ENCODE measurements at regions not wholly inside any gene's neighbourhood (a gene's known extent, or its start where the extent isn't known, plus 50 kb on each side); places are given as distances from the start of the nearest gene placed in this dataset.
"Not testable (repeated sequence)": the region's sequence is repeated elsewhere in the genome, so short reads cannot be mapped to it uniquely, and the experiment has no call there.

- intact Hi-C loops (cut with DNase I), result no loop called here
- no peak overlapping the region for H3K4me3 ChIP-seq
- H3K27ac ChIP-seq, result no peak overlapping the region
- H3K4me1 ChIP-seq, result no peaks in the 10 kb centered on the region
- H3K27me3 ChIP-seq, result no peaks in the 10 kb centered on the region
- no peak for FAIRE-seq
- no peaks in the 10 kb centered on the region for H3K9me3 ChIP-seq
- DNase-seq, result no peak
- WGBS, 2 donors, result 61 to 64% methylated on average over 3 of the region's 3 CpGs
- ATAC-seq, result no peak
- TF ChIP-seq CTCF (IDR thresholded peaks at IDR 0.05), result no peak
- H3K36me3 ChIP-seq, result no peaks in the 10 kb centered on the region
Observed at GRCh38 chr21:23939369-23940065, 1667.8 kb downstream of the MRPL39 start.

GRCh38 chr21:23936991-23937390 lies 1670.3 kb downstream of the MRPL39 start:
- Histone ChIP-seq H3K27me3 (no peaks in the 10 kb centered on the region), H3K4me1 (no peaks in the 10 kb centered on the region), H3K36me3 (no peaks in the 10 kb centered on the region), H3K27ac (no peak overlapping the region), H3K4me3 (no peak overlapping the region), H3K9me3 (no peaks in the 10 kb centered on the region)
- 59 to 66% methylated on average over 2 of the region's 2 CpGs for WGBS, 2 donors
- no peak for DNase-seq
- intact Hi-C loops (cut with DNase I), result no loop called here
- no peak for FAIRE-seq
- no peak for ATAC-seq
- TF ChIP-seq CTCF (IDR thresholded peaks at IDR 0.05), result no peak

- Histone ChIP-seq H3K4me1 (no peaks in the 10 kb centered on the region), H3K36me3 (no peaks in the 10 kb centered on the region), H3K27me3 (no peaks in the 10 kb centered on the region), H3K9me3 (no peaks in the 10 kb centered on the region), H3K4me3 (no peak overlapping the region), H3K27ac (no peak overlapping the region)
- DNase-seq, result no peak
- 37 to 49% methylated on average over 2 of the region's 2 CpGs for WGBS, 2 donors
- FAIRE-seq, result no peak
- no peak for TF ChIP-seq CTCF (IDR thresholded peaks at IDR 0.05)
- peak in 1 of 4 donors; percentile 37 for ATAC-seq
- intact Hi-C loops (cut with DNase I), result no loop called here
Observed at GRCh38 chr21:23936224-23936623, 1671.1 kb downstream of the MRPL39 start.

- FAIRE-seq, result no peak
- no peak for DNase-seq
- WGBS, 2 donors, result 47 to 65% methylated on average over 1 of the region's 1 CpG
- H3K4me1 ChIP-seq, result no peaks in the 10 kb centered on the region
- no peak overlapping the region for H3K4me3 ChIP-seq
- no peaks in the 10 kb centered on the region for H3K36me3 ChIP-seq
- no peak for TF ChIP-seq CTCF (IDR thresholded peaks at IDR 0.05)
- H3K27me3 ChIP-seq, result no peaks in the 10 kb centered on the region
- no peak for ATAC-seq
- H3K9me3 ChIP-seq, result no peaks in the 10 kb centered on the region
- no peak overlapping the region for H3K27ac ChIP-seq
- intact Hi-C loops (cut with DNase I), result no loop called here
Observed at GRCh38 chr21:23930565-23930964, 1676.7 kb downstream of the MRPL39 start.

GRCh38 chr21:23926430-23926829 lies 1680.9 kb downstream of the MRPL39 start:
- H3K27ac ChIP-seq; ATAC-seq; H3K4me3 ChIP-seq; H3K36me3 ChIP-seq; H3K27me3 ChIP-seq; intact Hi-C loops (cut with DNase I); FAIRE-seq; H3K4me1 ChIP-seq; H3K9me3 ChIP-seq; DNase-seq: not testable (repeated sequence)
- WGBS, 2 donors, result 68 to 88% methylated on average over 2 to 3 of the region's 3 CpGs

Data from pancreas (tissue), 10 donors.